CD14-positive monocyte (primary cell): ENCODE measurements at regions not wholly inside any gene's neighbourhood (a gene's known extent, or its start where the extent isn't known, plus 50 kb on each side); places are given as distances from the start of the nearest gene placed in this dataset.
A peak's percentile ranks its signal among the peaks of the same experiment; 100 is the strongest.

Source experiments
- DNase-seq, 3 donors: peaks; one replicate each; pipeline ENCODE4 v3.0.0-alpha.2; 2011 to 2022
- H2AFZ ChIP-seq: 2 replicates; pipeline ENCODE4 v1.6.0; 2012; ENCODE audit warnings: mild to moderate bottlenecking, low read depth, low read length, inconsistent platforms; ENCODE audit not compliant: insufficient read depth, poor library complexity, severe bottlenecking
- H3K27ac ChIP-seq, 2 donors: 1 replicate in 1 of 2; 2 replicates in 1 of 2; pipeline ENCODE4 v1.5.1; 2012 to 2013; ENCODE audit warnings: low read length in 2 of 2, control low read depth in 1 of 2, inconsistent platforms in 1 of 2, low read depth in 1 of 2, mild to moderate bottlenecking in 1 of 2
- H3K27me3 ChIP-seq, 2 donors: one replicate each; pipeline versions ENCODE4 v1.6.0 to v1.6.1; 2011 to 2013; ENCODE audit warnings: low read length in 2 of 2; ENCODE audit not compliant: control insufficient read depth in 2 of 2, insufficient read depth in 2 of 2
- H3K36me3 ChIP-seq, 2 donors: replicated peaks in 1 of 2; 1 replicate in 1 of 2; 2 replicates in 1 of 2; pipeline versions ENCODE4 v1.5.1 to v1.6.1; 2012 to 2013; ENCODE audit warnings: low read length in 2 of 2, control low read depth in 1 of 2, inconsistent platforms in 1 of 2, mild to moderate bottlenecking in 1 of 2; ENCODE audit not compliant: insufficient read depth in 2 of 2, control insufficient read depth in 1 of 2
- H3K4me1 ChIP-seq, 2 donors: 1 replicate in 1 of 2; 2 replicates in 1 of 2; pipeline versions ENCODE4 v1.5.1 to v1.6.1; 2012 to 2013; ENCODE audit warnings: low read length in 2 of 2, control low read depth in 1 of 2, inconsistent platforms in 1 of 2, mild to moderate bottlenecking in 1 of 2, moderate library complexity in 1 of 2; ENCODE audit not compliant: insufficient read depth in 2 of 2, control insufficient read depth in 1 of 2
- H3K4me2 ChIP-seq: replicated peaks from 2 replicates; pipeline ENCODE3; 2012; ENCODE audit warnings: low read length, moderate library complexity, mild to moderate bottlenecking; ENCODE audit not compliant: poor library complexity, severe bottlenecking; ENCODE audit errors: extremely low read depth
- H3K4me3 ChIP-seq, 3 experiments: fragments of 200-600 bp in 1 of 3; sonication (generic) in 1 of 3; replicated peaks in 1 of 3; 1 replicate in 2 of 3; 2 replicates in 1 of 3; pipeline ENCODE4 v1.5.1; 2011 to 2013; ENCODE audit warnings: low read length in 3 of 3, mild to moderate bottlenecking in 3 of 3, control low read depth in 2 of 3, low read depth in 2 of 3, inconsistent platforms in 1 of 3, moderate library complexity in 1 of 3
- H3K79me2 ChIP-seq: 2 replicates; pipeline ENCODE4 v1.6.0; 2012; ENCODE audit warnings: mild to moderate bottlenecking, control low read depth, inconsistent platforms, low read length, moderate library complexity; ENCODE audit not compliant: insufficient read depth
- H3K9ac ChIP-seq: 2 replicates; pipeline ENCODE4 v1.6.0; 2017; ENCODE audit warnings: low read length, mild to moderate bottlenecking; ENCODE audit not compliant: insufficient read depth, poor library complexity, severe bottlenecking
- H3K9me3 ChIP-seq, 2 donors: replicated peaks in 1 of 2; 1 replicate in 1 of 2; 2 replicates in 1 of 2; pipeline versions ENCODE4 v1.5.1 to v1.6.1; 2012 to 2013; ENCODE audit warnings: low read length in 2 of 2, control low read depth in 1 of 2; ENCODE audit not compliant: control insufficient read depth in 1 of 2, insufficient read depth in 1 of 2
- H4K20me1 ChIP-seq: 2 replicates; pipeline ENCODE4 v1.6.0; 2012; ENCODE audit warnings: mild to moderate bottlenecking, low read length, control low read depth, moderate library complexity; ENCODE audit not compliant: insufficient read depth
- H3K27ac Mint-ChIP-seq, 7 donors: one replicate each; pipeline ENCODE4 v1.8.0; 2020; ENCODE audit warnings: mild to moderate bottlenecking in 7 of 7, mixed read lengths in 7 of 7, moderate library complexity in 6 of 7, inconsistent platforms in 2 of 7
- H3K27me3 Mint-ChIP-seq, 3 donors: one replicate each; pipeline ENCODE4 v1.8.0; 2021 to 2022; ENCODE audit warnings: low read depth in 3 of 3, mild to moderate bottlenecking in 3 of 3, mixed read lengths in 3 of 3, moderate library complexity in 3 of 3, inconsistent platforms in 1 of 3
- H3K36me3 Mint-ChIP-seq, 2 donors: one replicate each; pipeline ENCODE4 v1.8.0; 2020; ENCODE audit warnings: mixed read lengths in 2 of 2, inconsistent platforms in 1 of 2, mild to moderate bottlenecking in 1 of 2
- H3K4me1 Mint-ChIP-seq: one replicate; pipeline ENCODE4 v1.8.0; 2020; ENCODE audit warnings: mild to moderate bottlenecking, mixed read lengths
- H3K4me3 Mint-ChIP-seq, 2 donors: one replicate each; pipeline ENCODE4 v1.8.0; 2020; ENCODE audit warnings: mild to moderate bottlenecking in 2 of 2, mixed read lengths in 2 of 2, moderate library complexity in 1 of 2
- H3K9me3 Mint-ChIP-seq, 7 donors: one replicate each; pipeline ENCODE4 v1.8.0; 2020 to 2022; ENCODE audit warnings: mixed read lengths in 7 of 7, mild to moderate bottlenecking in 6 of 7, moderate library complexity in 6 of 7, inconsistent platforms in 2 of 7
- CTCF ChIP-seq: fragments of 200-600 bp; IDR thresholded peaks from one replicate; pipeline ENCODE4 v1.8.0; 2022; ENCODE audit warnings: antibody characterized with exemption, mild to moderate bottlenecking
- WGBS: methylation state at CpG from one replicate; pipeline ENCODE4 v1.1.5; 2013; ENCODE audit warnings: missing lambda C conversion rate; ENCODE audit not compliant: insufficient coverage; 5-methylcytosine and 5-hydroxymethylcytosine counted together
- intact Hi-C, 2 donors: fragments of 100-400 bp; cut with micrococcal nuclease; formaldehyde crosslinking; loops; one replicate each; pipeline versions ENCODE4 v1.15.0 to v1.15.1; 2023

- Histone ChIP-seq H3K79me2 (no peaks in the 10 kb centered on the region), H3K27ac (no peak overlapping the region), H2AFZ (no peak overlapping the region), H4K20me1 (no peaks in the 10 kb centered on the region), H3K36me3 (no peaks in the 10 kb centered on the region), H3K27me3 (peaks cover 89% of the 10 kb centered on the region in 2 donors), H3K4me1 (peaks cover 12 to 17% of the 10 kb centered on the region in 2 donors), H3K4me3 (peak overlapping the region in 1 of 3 experiments; percentile 28), H3K9me3 (peaks cover 1 to 8% of the 10 kb centered on the region in 2 donors), H3K9ac (no peak overlapping the region), H3K4me2 (peak overlapping the region; percentile 45)
- intact Hi-C loops = loop anchor here in 1 of 2 donors (10.0 kb wide), 1 partner anchor 103 kb away; no protein-coding TSS in a partner anchor
- Mint-ChIP-seq H3K4me1 (peaks cover 21% of the 10 kb centered on the region), H3K27me3 (peaks cover 84 to 95% (median 93%) of the 10 kb centered on the region in 3 donors), H3K9me3 (peaks cover 0 to 15% (median 5%) of the 10 kb centered on the region in 7 donors), H3K4me3 (peak overlapping the region in 1 of 2 donors; percentile 67), H3K27ac (peak overlapping the region in 5 of 7 donors; percentile 54 to 85 (median 75)), H3K36me3 (peaks cover 6 to 12% of the 10 kb centered on the region in 2 donors)
- 94% methylated on average over 2 of the region's 7 CpGs for WGBS
- no peak for TF ChIP-seq CTCF
- peak; percentile 70 to 87 (median 82) for DNase-seq
Observed at GRCh38 chr20:22921595-22922421, 113.3 kb upstream of the SSTR4 start.

- H3K27me3 Mint-ChIP-seq = peaks cover 85 to 95% (median 94%) of the 10 kb centered on the region in 3 donors
- 100% methylated on average over 1 of the region's 2 CpGs for WGBS
Observed at GRCh38 chr20:22922987-22923386, 112.1 kb upstream of the SSTR4 start.

More at GRCh38 chr20:22922987-22923386, 112.1 kb upstream of the SSTR4 start:
- peaks cover 6 to 12% of the 10 kb centered on the region in 2 donors for H3K36me3 Mint-ChIP-seq
- intact Hi-C loops = loop anchor here in 1 of 2 donors (10.0 kb wide), 1 partner anchor 102 kb away; no protein-coding TSS in a partner anchor
- Histone ChIP-seq H3K9me3 (peaks cover 0 to 4% of the 10 kb centered on the region in 2 donors), H3K27me3 (peaks cover 89 to 93% of the 10 kb centered on the region in 2 donors), H3K27ac (no peak overlapping the region), H3K9ac (no peak overlapping the region), H3K4me1 (peaks cover 12 to 17% of the 10 kb centered on the region in 2 donors), H3K4me3 (no peak overlapping the region), H3K36me3 (no peaks in the 10 kb centered on the region), H3K4me2 (no peak overlapping the region), H2AFZ (no peak overlapping the region), H4K20me1 (no peaks in the 10 kb centered on the region), H3K79me2 (no peaks in the 10 kb centered on the region)
- H3K27ac Mint-ChIP-seq = peak overlapping the region in 2 of 7 donors; percentile 49 to 78
- DNase-seq = no peak
- peak overlapping the region in 1 of 2 donors; percentile 67 for H3K4me3 Mint-ChIP-seq
- H3K9me3 Mint-ChIP-seq = peaks cover 0 to 14% (median 2%) of the 10 kb centered on the region in 7 donors
- H3K4me1 Mint-ChIP-seq = peaks cover 21% of the 10 kb centered on the region
- no peak for TF ChIP-seq CTCF
